NT2/D1 (cell line): ENCODE measurements at regions not wholly inside any gene's neighbourhood (a gene's known extent, or its start where the extent isn't known, plus 50 kb on each side); places are given as distances from the start of the nearest gene placed in this dataset.

Experiments
- YY1 ChIP-seq: IDR thresholded peaks from 2 replicates; pipeline ENCODE4 v1.6.1; 2011; ENCODE audit not compliant: insufficient read length, insufficient read depth
- ZNF274 ChIP-seq: IDR thresholded peaks from 2 replicates; pipeline ENCODE4 v1.6.1; 2011; ENCODE audit warnings: mild to moderate bottlenecking, low read depth, low read length

DNA sequence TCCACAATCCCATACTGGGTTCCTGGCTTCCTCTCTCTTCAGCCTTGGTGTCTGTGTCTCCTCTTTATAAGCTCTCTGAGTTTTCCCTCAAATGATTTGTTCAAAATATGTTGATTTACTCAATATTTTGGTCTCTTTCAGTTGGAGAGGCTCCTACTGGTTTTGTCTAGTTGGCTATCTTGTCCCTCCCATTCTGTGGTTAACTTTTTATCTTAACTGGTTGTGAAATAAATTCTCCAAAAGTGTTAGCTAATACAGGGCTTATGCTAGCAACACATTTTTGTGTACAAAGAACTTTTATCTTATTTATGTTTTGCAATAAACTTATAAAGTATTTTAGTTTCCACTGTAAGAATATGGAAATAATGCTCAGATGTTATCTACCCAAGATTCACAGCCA, 200.9 kb downstream of the AASDHPPT start:
- TF ChIP-seq ZNF274 (no peak), YY1 (no peak)
